ENCODE measurements at regions not wholly inside any gene's neighbourhood (a gene's known extent, or its start where the extent isn't known, plus 50 kb on each side); places are given as distances from the start of the nearest gene placed in this dataset.

DNA sequence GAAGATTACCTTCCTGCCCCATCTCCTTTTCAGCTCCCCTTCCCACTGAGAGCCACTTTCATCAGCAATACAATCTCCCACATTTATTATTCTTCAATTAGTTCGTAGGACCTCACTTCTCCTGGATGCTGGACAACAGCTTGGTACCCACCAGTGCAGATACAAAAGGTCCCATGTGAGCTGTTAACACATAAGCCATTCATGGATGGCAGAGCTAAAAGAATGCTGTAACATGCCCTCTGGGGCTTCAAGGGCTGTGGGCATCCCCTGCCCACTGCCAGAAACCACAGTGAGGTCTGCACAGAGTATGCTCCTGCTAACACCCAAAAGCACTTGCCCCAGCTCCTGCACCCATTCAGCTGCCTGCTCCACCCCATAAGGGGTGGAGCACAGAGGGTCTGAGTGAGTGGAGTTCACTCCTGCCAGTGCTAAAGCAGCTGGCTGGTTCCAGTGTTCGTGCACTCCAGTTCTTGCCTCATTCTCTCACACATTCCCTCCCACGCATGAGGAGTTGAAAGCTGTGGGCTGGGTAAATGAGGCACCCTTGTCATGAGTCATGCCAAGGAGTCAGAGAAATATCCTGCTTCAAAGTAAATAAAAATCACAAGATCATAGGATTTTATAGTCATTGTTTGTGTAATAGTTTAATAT is 305.9 kb upstream of the TMEFF2 start:
- TF ChIP-seq TAF1 (IDR thresholded peaks at IDR 0.05; ENCODE audit: low read depth), result no peak
- TF ChIP-seq TCF12 (IDR thresholded peaks at IDR 0.05; ENCODE audit: low read depth), result no peak
- TF ChIP-seq EGR1 (IDR thresholded peaks at IDR 0.05), result peak; percentile 86
- TF ChIP-seq RAD21 (IDR thresholded peaks at IDR 0.05; ENCODE audit: low read depth), result no peak
- TF ChIP-seq, protein P1, sequence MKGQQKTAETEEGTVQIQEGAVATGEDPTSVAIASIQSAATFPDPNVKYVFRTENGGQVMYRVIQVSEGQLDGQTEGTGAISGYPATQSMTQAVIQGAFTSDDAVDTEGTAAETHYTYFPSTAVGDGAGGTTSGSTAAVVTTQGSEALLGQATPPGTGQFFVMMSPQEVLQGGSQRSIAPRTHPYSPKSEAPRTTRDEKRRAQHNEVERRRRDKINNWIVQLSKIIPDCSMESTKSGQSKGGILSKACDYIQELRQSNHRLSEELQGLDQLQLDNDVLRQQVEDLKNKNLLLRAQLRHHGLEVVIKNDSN (IDR thresholded peaks at IDR 0.05), result no peak
- TF ChIP-seq, protein P2, sequence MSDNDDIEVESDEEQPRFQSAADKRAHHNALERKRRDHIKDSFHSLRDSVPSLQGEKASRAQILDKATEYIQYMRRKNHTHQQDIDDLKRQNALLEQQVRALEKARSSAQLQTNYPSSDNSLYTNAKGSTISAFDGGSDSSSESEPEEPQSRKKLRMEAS (IDR thresholded peaks at IDR 0.05), result no peak
- no peak for TF ChIP-seq YY1 (IDR thresholded peaks at IDR 0.05; ENCODE audit: low read depth)
- no peak for TF ChIP-seq NFIC (IDR thresholded peaks at IDR 0.05)

DNA sequence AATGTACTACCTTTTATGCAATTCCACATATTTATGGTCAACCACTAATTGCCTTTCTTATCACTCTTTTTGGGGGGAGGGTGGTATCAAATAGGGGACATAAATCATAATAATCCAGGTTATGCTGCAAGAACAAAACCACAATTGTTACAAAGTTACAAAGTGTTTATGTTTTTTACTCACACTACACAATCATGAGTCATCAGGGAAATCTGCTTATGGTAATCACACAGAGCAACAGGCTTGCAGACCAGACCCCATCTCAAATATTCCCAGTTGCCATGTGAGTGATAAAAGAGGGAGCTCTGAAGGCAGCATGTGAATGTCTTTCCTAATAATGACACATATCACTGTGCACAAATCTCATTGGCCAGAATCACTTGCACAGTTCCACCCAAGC is 304.7 kb upstream of the TMEFF2 start:
- TF ChIP-seq YY1 (IDR thresholded peaks at IDR 0.05; ENCODE audit: low read depth) (no peak), TEAD4 (IDR thresholded peaks at IDR 0.05) (no peak), FOXM1 (IDR thresholded peaks at IDR 0.05; ENCODE audit: borderline replicate concordance, low read depth) (no peak), TCF12 (IDR thresholded peaks at IDR 0.05; ENCODE audit: low read depth) (no peak), EP300 (IDR thresholded peaks at IDR 0.05; ENCODE audit: borderline replicate concordance) (no peak), TAF1 (IDR thresholded peaks at IDR 0.05; ENCODE audit: low read depth) (no peak)
- TF ChIP-seq, protein P2 (IDR thresholded peaks at IDR 0.05), result no peak

DNA sequence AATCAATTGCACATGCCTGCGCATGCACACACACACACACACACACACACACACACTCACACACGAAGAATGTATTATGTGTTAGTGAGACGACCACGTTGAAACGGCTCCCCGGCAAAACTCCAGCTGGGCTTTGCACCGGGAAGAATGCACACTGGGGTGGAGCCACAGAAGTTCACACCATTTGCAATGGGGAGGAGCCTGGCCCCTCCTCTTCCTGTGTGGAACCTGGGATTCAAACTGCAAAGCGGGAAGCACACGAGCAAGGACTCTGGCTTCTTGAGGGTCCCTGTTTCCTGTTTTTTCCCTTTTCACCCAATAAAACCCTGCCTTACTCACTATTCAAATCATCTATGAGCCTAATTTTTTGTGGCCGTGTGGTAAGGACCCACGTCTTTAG is 304.0 kb upstream of the TMEFF2 start:
- no peak for TF ChIP-seq CREB1 (IDR thresholded peaks at IDR 0.05; ENCODE audit: low read depth)
- TF ChIP-seq, protein P2 (IDR thresholded peaks at IDR 0.05), result no peak
- TF ChIP-seq TCF12 (IDR thresholded peaks at IDR 0.05; ENCODE audit: low read depth), result no peak
- TF ChIP-seq FOXM1 (IDR thresholded peaks at IDR 0.05; ENCODE audit: borderline replicate concordance, low read depth), result no peak
- no peak for TF ChIP-seq EP300 (IDR thresholded peaks at IDR 0.05; ENCODE audit: borderline replicate concordance)
- no peak for TF ChIP-seq YY1 (IDR thresholded peaks at IDR 0.05; ENCODE audit: low read depth)
- no peak for TF ChIP-seq REST (IDR thresholded peaks at IDR 0.05; ENCODE audit: low read depth)
- no peak for TF ChIP-seq NFIC (IDR thresholded peaks at IDR 0.05)
- TF ChIP-seq, protein P1 (IDR thresholded peaks at IDR 0.05), result no peak

DNA sequence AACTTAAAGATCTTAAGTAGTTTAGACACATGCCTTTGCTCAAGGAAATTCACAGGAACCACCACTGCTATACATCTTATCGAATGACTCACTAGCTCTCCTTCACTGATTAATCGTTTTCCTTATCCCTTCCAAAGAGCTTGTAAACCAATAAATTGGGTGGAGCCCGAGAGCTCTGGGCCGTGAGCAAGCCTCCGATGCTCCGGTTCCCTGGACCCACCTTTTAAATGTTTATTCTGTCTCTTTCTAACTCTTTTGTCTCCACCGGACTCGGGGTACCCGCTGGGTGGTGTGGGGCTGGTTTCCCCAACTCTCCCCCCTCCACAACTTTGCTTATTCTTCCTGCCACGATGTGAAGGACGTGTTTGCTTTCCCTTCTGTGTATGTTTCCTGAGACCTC is 292.9 kb upstream of the TMEFF2 start:
- TF ChIP-seq RAD21 (IDR thresholded peaks at IDR 0.05; ENCODE audit: low read depth), result no peak
- no peak for TF ChIP-seq REST (IDR thresholded peaks at IDR 0.05; ENCODE audit: low read depth)
- TF ChIP-seq FOXM1 (IDR thresholded peaks at IDR 0.05; ENCODE audit: borderline replicate concordance, low read depth), result no peak
- no peak for TF ChIP-seq EP300 (IDR thresholded peaks at IDR 0.05; ENCODE audit: borderline replicate concordance)
- no peak for TF ChIP-seq CREB1 (IDR thresholded peaks at IDR 0.05; ENCODE audit: low read depth)
- no peak for TF ChIP-seq ZBTB7A (IDR thresholded peaks at IDR 0.05; ENCODE audit: low read depth)
- TF ChIP-seq, protein P1 (IDR thresholded peaks at IDR 0.05), result no peak
- TF ChIP-seq NFIC (IDR thresholded peaks at IDR 0.05), result no peak
- TF ChIP-seq TCF12 (IDR thresholded peaks at IDR 0.05; ENCODE audit: low read depth), result no peak
- TF ChIP-seq, protein P2 (IDR thresholded peaks at IDR 0.05), result no peak
- TF ChIP-seq EGR1 (IDR thresholded peaks at IDR 0.05), result no peak
- TF ChIP-seq CEBPB (IDR thresholded peaks at IDR 0.05), result no peak
- TF ChIP-seq TAF1 (IDR thresholded peaks at IDR 0.05; ENCODE audit: low read depth), result no peak
- no peak for TF ChIP-seq TEAD4 (IDR thresholded peaks at IDR 0.05)
- TF ChIP-seq YY1 (IDR thresholded peaks at IDR 0.05; ENCODE audit: low read depth), result no peak

- no peak for TF ChIP-seq YY1 (IDR thresholded peaks at IDR 0.05; ENCODE audit: low read depth)
- TF ChIP-seq TAF1 (IDR thresholded peaks at IDR 0.05; ENCODE audit: low read depth), result no peak
- TF ChIP-seq ZBTB7A (IDR thresholded peaks at IDR 0.05; ENCODE audit: low read depth), result no peak
- TF ChIP-seq RAD21 (IDR thresholded peaks at IDR 0.05; ENCODE audit: low read depth), result no peak
- no peak for TF ChIP-seq TEAD4 (IDR thresholded peaks at IDR 0.05)
- no peak for TF ChIP-seq NFIC (IDR thresholded peaks at IDR 0.05)
- TF ChIP-seq FOXM1 (IDR thresholded peaks at IDR 0.05; ENCODE audit: borderline replicate concordance, low read depth), result no peak
- TF ChIP-seq, protein P2 (IDR thresholded peaks at IDR 0.05), result no peak
- no peak for TF ChIP-seq CEBPB (IDR thresholded peaks at IDR 0.05)
- no peak for TF ChIP-seq TCF12 (IDR thresholded peaks at IDR 0.05; ENCODE audit: low read depth)
- no peak for TF ChIP-seq EP300 (IDR thresholded peaks at IDR 0.05; ENCODE audit: borderline replicate concordance)
- TF ChIP-seq CREB1 (IDR thresholded peaks at IDR 0.05; ENCODE audit: low read depth), result no peak
- TF ChIP-seq REST (IDR thresholded peaks at IDR 0.05; ENCODE audit: low read depth), result no peak
- TF ChIP-seq, protein P1 (IDR thresholded peaks at IDR 0.05), result no peak
- TF ChIP-seq EGR1 (IDR thresholded peaks at IDR 0.05), result no peak
Measured at GRCh38 chr2:192484903-192485302, 290.2 kb upstream of the TMEFF2 start.
